Gastrocnemius medialis (tissue), 4 donors: ENCODE measurements at regions not wholly inside any gene's neighbourhood (a gene's known extent, or its start where the extent isn't known, plus 50 kb on each side); places are given as distances from the start of the nearest gene placed in this dataset.

Source experiments
- ATAC-seq, 2 donors: fragments of 150-250 bp; one replicate each; pipeline ENCODE4 v1.9.1; 2016
- DNase-seq, 2 donors: peaks; one replicate each; pipeline ENCODE4 v3.0.0-alpha.2; 2019
- H3K27ac ChIP-seq, 4 donors: fragments of 200-600 bp; sonication (generic); 1 replicate in 1 of 4; 2 replicates in 3 of 4; pipeline ENCODE4 v1.5.1; 2016 to 2018; ENCODE audit warnings: mild to moderate bottlenecking in 2 of 4, moderate library complexity in 1 of 4
- H3K27me3 ChIP-seq, 3 donors: fragments of 200-600 bp; sonication (generic) in 2 of 3; 1 replicate in 1 of 3; 2 replicates in 2 of 3; pipeline versions ENCODE4 v1.5.1 to v1.6.0; 2016 to 2019; ENCODE audit warnings: mild to moderate bottlenecking in 1 of 3, moderate library complexity in 1 of 3
- H3K36me3 ChIP-seq, 2 donors: fragments of 200-600 bp; sonication (generic) in 1 of 2; one replicate each; pipeline ENCODE4 v1.5.1; 2017 to 2018
- H3K4me1 ChIP-seq, 2 donors: fragments of 200-600 bp; sonication (generic) in 1 of 2; one replicate each; pipeline ENCODE4 v1.5.1; 2016 to 2017; ENCODE audit warnings: mild to moderate bottlenecking in 2 of 2
- H3K4me3 ChIP-seq, 4 donors: fragments of 200-600 bp; sonication (generic) in 3 of 4; 1 replicate in 1 of 4; 2 replicates in 3 of 4; pipeline ENCODE4 v1.5.1; 2016 to 2019; ENCODE audit warnings: mild to moderate bottlenecking in 2 of 4
- H3K9me3 ChIP-seq, 3 donors: fragments of 200-600 bp; sonication (generic) in 2 of 3; 1 replicate in 1 of 3; 2 replicates in 2 of 3; pipeline ENCODE4 v1.5.1; 2016 to 2019
- CTCF ChIP-seq, 5 experiments: fragments of 450-650 bp in 3 of 5; fragments of 200-600 bp in 2 of 5; sonication (generic) in 2 of 5; IDR thresholded peaks in 4 of 5; conservative IDR thresholded peaks in 1 of 5; 1 replicate in 4 of 5; 2 replicates in 1 of 5; pipeline ENCODE4 v1.5.1; 2016 to 2019; ENCODE audit warnings: antibody characterized with exemption in 5 of 5, mild to moderate bottlenecking in 3 of 5, moderate library complexity in 3 of 5
- POLR2A ChIP-seq, 2 donors: fragments of 450-650 bp; IDR thresholded peaks; one replicate each; pipeline ENCODE4 v1.6.1; 2017; ENCODE audit warnings: antibody characterized with exemption in 2 of 2, mild to moderate bottlenecking in 2 of 2, moderate library complexity in 2 of 2
- in situ Hi-C, 4 donors: fragments of 200-750 bp; cut with MboI; loops; one replicate each; pipeline versions ENCODE4 v1.15.0 to v1.8.0; 2017; ENCODE audit warnings: low sequenced_read_pairs in 4 of 4
- intact Hi-C: fragments of 100-400 bp; cut with DNase I; formaldehyde crosslinking; loops from one replicate; pipeline ENCODE4 v1.15.1; 2023; ENCODE audit warnings: low total_unique reads

- intact Hi-C loops = no loop called here
Measured at GRCh38 chr15:95664450-95664849, 666.0 kb upstream of the NR2F2 start.

GRCh38 chr15:95669146-95669922 lies 661.2 kb upstream of the NR2F2 start:
- Histone ChIP-seq H3K4me3 (peak overlapping the region in 3 of 4 donors; percentile 3 to 37 (median 12)), H3K36me3 (no peaks in the 10 kb centered on the region), H3K9me3 (no peaks in the 10 kb centered on the region), H3K27ac (peak overlapping the region in 3 of 4 donors; percentile 19 to 64 (median 39)), H3K4me1 (no peaks in the 10 kb centered on the region), H3K27me3 (no peaks in the 10 kb centered on the region)
- in situ Hi-C loops = no loop called here
- ATAC-seq = no peak
- intact Hi-C loops = no loop called here
- TF ChIP-seq CTCF (IDR thresholded peaks at IDR 0.05 in 4 of 5, conservative IDR thresholded peaks at IDR 0.05 in 1 of 5) (no peak), POLR2A (IDR thresholded peaks at IDR 0.05) (no peak)
- DNase-seq = no peak

More at GRCh38 chr15:95664450-95664849, 666.0 kb upstream of the NR2F2 start:
- H3K4me3 ChIP-seq = no peak overlapping the region
- no peaks in the 10 kb centered on the region for H3K27me3 ChIP-seq
- ATAC-seq = no peak
- no peak for TF ChIP-seq POLR2A (IDR thresholded peaks at IDR 0.05)
- H3K36me3 ChIP-seq = no peaks in the 10 kb centered on the region
- H3K9me3 ChIP-seq = no peaks in the 10 kb centered on the region
- no peak for DNase-seq
- in situ Hi-C loops = no loop called here
- H3K27ac ChIP-seq = no peak overlapping the region
- no peaks in the 10 kb centered on the region for H3K4me1 ChIP-seq

- H3K4me3 ChIP-seq = no peak overlapping the region
- no peaks in the 10 kb centered on the region for H3K27me3 ChIP-seq
- no peaks in the 10 kb centered on the region for H3K4me1 ChIP-seq
- H3K36me3 ChIP-seq = no peaks in the 10 kb centered on the region
- H3K27ac ChIP-seq = no peak overlapping the region
- TF ChIP-seq POLR2A (IDR thresholded peaks at IDR 0.05) (no peak), CTCF (IDR thresholded peaks at IDR 0.05 in 4 of 5, conservative IDR thresholded peaks at IDR 0.05 in 1 of 5) (no peak)
- ATAC-seq (no peak), DNase-seq (no peak)
- intact Hi-C loops = no loop called here
- in situ Hi-C loops = no loop called here
- H3K9me3 ChIP-seq = no peaks in the 10 kb centered on the region
Measured at GRCh38 chr15:95674031-95674430, 656.5 kb upstream of the NR2F2 start.

GRCh38 chr15:95676500-95676899 lies 654.0 kb upstream of the NR2F2 start:
- no peak for DNase-seq
- in situ Hi-C loops = no loop called here
- Histone ChIP-seq H3K27me3 (no peaks in the 10 kb centered on the region), H3K9me3 (no peaks in the 10 kb centered on the region), H3K4me1 (no peaks in the 10 kb centered on the region), H3K36me3 (no peaks in the 10 kb centered on the region), H3K27ac (no peak overlapping the region), H3K4me3 (no peak overlapping the region)
- TF ChIP-seq POLR2A (IDR thresholded peaks at IDR 0.05) (no peak), CTCF (IDR thresholded peaks at IDR 0.05 in 4 of 5, conservative IDR thresholded peaks at IDR 0.05 in 1 of 5) (no peak)
- ATAC-seq = no peak
- intact Hi-C loops = no loop called here

GRCh38 chr15:95679847-95680582 lies 650.5 kb upstream of the NR2F2 start:
- Histone ChIP-seq H3K4me1 (no peaks in the 10 kb centered on the region), H3K27me3 (no peaks in the 10 kb centered on the region), H3K36me3 (no peaks in the 10 kb centered on the region), H3K4me3 (no peak overlapping the region), H3K27ac (no peak overlapping the region), H3K9me3 (no peaks in the 10 kb centered on the region)
- intact Hi-C loops (no loop called here), in situ Hi-C loops (no loop called here)
- DNase-seq = no peak
- TF ChIP-seq CTCF (IDR thresholded peaks at IDR 0.05 in 4 of 5, conservative IDR thresholded peaks at IDR 0.05 in 1 of 5) = no peak
- no peak for TF ChIP-seq POLR2A (IDR thresholded peaks at IDR 0.05)
- no peak for ATAC-seq
